NCI-H128 (cell line): ENCODE measurements at regions not wholly inside any gene's neighbourhood (a gene's known extent, or its start where the extent isn't known, plus 50 kb on each side); places are given as distances from the start of the nearest gene placed in this dataset.

Experiments
- DNase-seq: peaks from one replicate; lab custom pipeline; 2025; ENCODE audit not compliant: unreplicated experiment; lab: John Stamatoyannopoulos, UW

- DNase-seq = no peak
Observed at GRCh38 chr10:2744547-2745200, 322.7 kb upstream of the PFKP start.

- DNase-seq = no peak
Observed at GRCh38 chr10:2734603-2735002, 332.7 kb upstream of the PFKP start.

GRCh38 chr10:2733278-2733963, 333.9 kb upstream of the PFKP start:
- DNase-seq = no peak

- no peak for DNase-seq
Observed at GRCh38 chr10:2731940-2732339, 335.4 kb upstream of the PFKP start.

- no peak for DNase-seq
Observed at GRCh38 chr10:2729197-2729596, 338.2 kb upstream of the PFKP start.

- DNase-seq = no peak
Observed at GRCh38 chr10:2728087-2728486, 339.3 kb upstream of the PFKP start.

- DNase-seq = no peak
Observed at GRCh38 chr10:2716596-2716995, 350.8 kb upstream of the PFKP start.

- no peak for DNase-seq
Observed at GRCh38 chr10:2714597-2714996, 352.8 kb upstream of the PFKP start.

- no peak for DNase-seq
Observed at GRCh38 chr10:2703953-2704352, 363.4 kb upstream of the PFKP start.

GRCh38 chr10:2701802-2702201, 365.5 kb upstream of the PFKP start:
- DNase-seq = no peak

GRCh38 chr10:2700626-2701305, 366.6 kb upstream of the PFKP start:
- DNase-seq = no peak

GRCh38 chr10:2688958-2689357, 378.4 kb upstream of the PFKP start:
- no peak for DNase-seq

- DNase-seq = no peak
Observed at GRCh38 chr10:2686691-2687090, 380.7 kb upstream of the PFKP start.

GRCh38 chr10:2682491-2682890, 384.9 kb upstream of the PFKP start:
- DNase-seq = no peak

GRCh38 chr10:2681891-2682290, 385.5 kb upstream of the PFKP start:
- DNase-seq = no peak

- no peak for DNase-seq
Observed at GRCh38 chr10:2680821-2681220, 386.5 kb upstream of the PFKP start.

GRCh38 chr10:2679646-2680045, 387.7 kb upstream of the PFKP start:
- DNase-seq = no peak

- no peak for DNase-seq
Observed at GRCh38 chr10:2676455-2676854, 390.9 kb upstream of the PFKP start.

- no peak for DNase-seq
Observed at GRCh38 chr10:2674451-2674850, 392.9 kb upstream of the PFKP start.

- DNase-seq = no peak
Observed at GRCh38 chr10:2670864-2671263, 396.5 kb upstream of the PFKP start.

GRCh38 chr10:2665772-2666171, 401.6 kb upstream of the PFKP start:
- DNase-seq = no peak

- no peak for DNase-seq
Observed at GRCh38 chr10:2660276-2660675, 407.1 kb upstream of the PFKP start.
